ENCODE measurements at regions not wholly inside any gene's neighbourhood (a gene's known extent, or its start where the extent isn't known, plus 50 kb on each side); places are given as distances from the start of the nearest gene placed in this dataset.
"Not testable (repeated sequence)": the region's sequence is repeated elsewhere in the genome, so short reads cannot be mapped to it uniquely, and the experiment has no call there.

GRCh38 chr22:23495614-23496444 is 84.3 kb downstream of the IGLL1 start:
- DNase-seq (ENCODE audit: low spot score) (no peak), ATAC-seq (ENCODE audit: low FRiP score) (no peak)
- no peak for TF ChIP-seq CTCF (IDR thresholded peaks at IDR 0.05)

- no peak for DNase-seq (ENCODE audit: low spot score)
- ATAC-seq (ENCODE audit: low FRiP score), result no peak
- TF ChIP-seq CTCF (IDR thresholded peaks at IDR 0.05), result no peak
These were observed 85.2 kb downstream of the IGLL1 start for GRCh38 chr22:23494930-23495266.

GRCh38 chr22:23485490-23485889 is 94.6 kb downstream of the IGLL1 start:
- TF ChIP-seq CTCF (IDR thresholded peaks at IDR 0.05), result no peak
- no peak for ATAC-seq (ENCODE audit: low FRiP score)
- no peak for DNase-seq (ENCODE audit: low spot score)

- ATAC-seq (ENCODE audit: low FRiP score), result no peak
- TF ChIP-seq CTCF (IDR thresholded peaks at IDR 0.05), result no peak
- DNase-seq (ENCODE audit: low spot score), result no peak
These were observed 95.4 kb downstream of the IGLL1 start for GRCh38 chr22:23484651-23485050.

GRCh38 chr22:23481369-23481768 is 98.7 kb downstream of the IGLL1 start:
- TF ChIP-seq CTCF (IDR thresholded peaks at IDR 0.05), result no peak
- ATAC-seq (ENCODE audit: low FRiP score) (no peak), DNase-seq (ENCODE audit: low spot score) (no peak)

GRCh38 chr22:23478175-23478574 is 101.9 kb downstream of the IGLL1 start:
- ATAC-seq (ENCODE audit: low FRiP score), result no peak
- DNase-seq (ENCODE audit: low spot score), result no peak
- no peak for TF ChIP-seq CTCF (IDR thresholded peaks at IDR 0.05)

GRCh38 chr22:23474531-23474930 is 105.6 kb downstream of the IGLL1 start:
- not testable (repeated sequence) for DNase-seq (ENCODE audit: low spot score); ATAC-seq (ENCODE audit: low FRiP score)
